ENCODE measurements at regions not wholly inside any gene's neighbourhood (a gene's known extent, or its start where the extent isn't known, plus 50 kb on each side); places are given as distances from the start of the nearest gene placed in this dataset.
"Not testable (repeated sequence)": the region's sequence is repeated elsewhere in the genome, so short reads cannot be mapped to it uniquely, and the experiment has no call there.

DNA sequence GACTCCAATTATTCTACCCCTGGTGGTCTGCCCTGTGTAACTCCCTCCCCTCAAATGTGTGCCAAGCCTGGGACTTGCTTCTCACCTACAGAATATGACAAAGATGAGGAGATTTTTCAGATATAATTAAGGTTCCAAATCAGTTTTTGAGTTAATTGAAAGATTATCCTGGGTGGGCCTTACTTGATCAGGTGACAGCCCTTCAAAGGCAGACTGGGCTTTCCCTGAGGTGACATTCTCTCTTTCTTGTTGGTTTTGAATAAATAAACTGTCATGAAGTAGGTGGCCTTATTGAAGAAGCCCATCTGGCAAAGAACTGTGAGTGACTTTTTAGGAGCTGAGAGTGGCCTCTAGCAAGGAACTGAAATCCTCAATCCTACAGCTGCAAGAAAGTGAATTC lies 106.0 kb downstream of the BRMS1L start:
- no peak for DNase-seq

DNA sequence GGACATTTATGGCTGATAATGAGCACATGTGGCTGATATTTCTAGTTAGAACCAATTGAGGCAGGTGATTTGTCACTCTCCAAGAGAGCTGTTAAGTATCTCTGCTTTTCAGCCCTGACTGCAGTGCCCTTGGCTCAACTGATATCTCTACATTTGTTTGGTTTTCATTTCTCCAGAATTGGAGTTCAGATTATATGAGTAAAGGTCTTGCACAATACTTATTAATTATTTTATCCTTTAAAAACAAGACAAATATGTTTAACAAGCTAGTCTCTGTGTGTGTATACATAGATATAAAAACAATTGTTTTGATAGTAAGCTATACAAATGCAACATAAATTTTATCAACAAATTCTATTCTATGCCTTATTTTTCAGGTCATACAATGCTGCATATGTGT lies 105.2 kb downstream of the BRMS1L start:
- DNase-seq, result no peak

DNA sequence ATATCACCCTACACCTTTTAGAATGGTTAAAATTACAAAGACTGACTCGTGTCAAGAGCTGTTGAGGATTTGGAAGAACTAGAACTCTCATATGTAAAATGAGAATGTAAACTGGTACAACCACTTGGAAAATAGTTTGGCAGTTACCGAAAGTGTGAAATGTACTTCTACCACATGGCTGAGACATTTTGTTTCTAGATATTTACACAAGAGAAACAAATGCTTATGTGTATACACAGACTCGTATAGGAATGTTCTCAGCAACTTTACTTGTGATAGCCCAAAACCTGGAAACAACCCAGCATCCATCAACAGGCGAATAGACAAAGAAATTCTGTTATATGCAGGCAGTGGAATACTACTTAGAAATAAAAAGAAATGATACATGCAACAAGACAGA lies 103.0 kb downstream of the BRMS1L start:
- DNase-seq, result no peak

GRCh38 chr14:35927727-35928126 lies 101.6 kb downstream of the BRMS1L start:
- DNase-seq, result no peak

GRCh38 chr14:35925319-35925718 lies 99.2 kb downstream of the BRMS1L start:
- no peak for DNase-seq

- DNase-seq, result not testable (repeated sequence)
These were observed 96.5 kb downstream of the BRMS1L start for GRCh38 chr14:35922590-35922989.

DNA sequence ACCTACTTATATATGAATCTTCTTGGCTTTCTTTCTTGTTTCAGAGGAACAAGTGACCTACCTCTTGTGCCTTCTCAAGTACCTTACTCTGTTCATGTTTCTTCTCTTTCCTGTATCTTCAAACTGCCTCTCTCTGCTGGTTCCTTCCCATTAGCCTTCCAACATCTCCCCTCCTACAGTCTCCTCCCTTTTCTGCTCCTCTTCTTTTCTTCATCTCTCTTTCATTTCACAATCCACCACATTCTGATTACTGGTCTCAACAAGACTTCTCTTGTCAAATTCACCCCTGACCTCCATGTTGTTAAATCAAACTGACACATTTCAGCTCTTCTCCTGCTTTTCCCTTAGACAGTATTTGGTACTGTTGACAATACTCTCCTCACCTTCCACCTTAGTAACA lies 95.6 kb downstream of the BRMS1L start:
- DNase-seq, result no peak
